ENCODE measurements at regions not wholly inside any gene's neighbourhood (a gene's known extent, or its start where the extent isn't known, plus 50 kb on each side); places are given as distances from the start of the nearest gene placed in this dataset.

DNA sequence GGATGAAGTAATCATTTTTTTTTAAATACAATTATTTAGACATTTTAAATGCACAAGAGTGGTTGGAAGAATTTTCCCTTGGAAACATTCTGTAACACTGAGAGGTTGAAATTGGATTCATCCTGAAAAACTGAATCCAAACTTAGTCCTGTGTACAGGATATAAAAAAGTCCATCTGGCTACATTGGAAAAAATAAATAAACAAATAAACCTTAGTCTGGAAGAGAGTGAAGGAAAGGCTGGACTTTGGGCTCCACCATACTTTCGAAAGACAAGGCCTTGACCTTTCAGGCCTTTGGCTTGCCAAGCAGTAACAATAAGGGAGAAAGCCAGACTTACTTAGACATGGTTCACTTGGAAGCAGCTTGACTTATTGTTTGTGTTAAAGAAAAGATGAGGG is 664.3 kb downstream of the TENT5A start:
- TF ChIP-seq, protein P1, sequence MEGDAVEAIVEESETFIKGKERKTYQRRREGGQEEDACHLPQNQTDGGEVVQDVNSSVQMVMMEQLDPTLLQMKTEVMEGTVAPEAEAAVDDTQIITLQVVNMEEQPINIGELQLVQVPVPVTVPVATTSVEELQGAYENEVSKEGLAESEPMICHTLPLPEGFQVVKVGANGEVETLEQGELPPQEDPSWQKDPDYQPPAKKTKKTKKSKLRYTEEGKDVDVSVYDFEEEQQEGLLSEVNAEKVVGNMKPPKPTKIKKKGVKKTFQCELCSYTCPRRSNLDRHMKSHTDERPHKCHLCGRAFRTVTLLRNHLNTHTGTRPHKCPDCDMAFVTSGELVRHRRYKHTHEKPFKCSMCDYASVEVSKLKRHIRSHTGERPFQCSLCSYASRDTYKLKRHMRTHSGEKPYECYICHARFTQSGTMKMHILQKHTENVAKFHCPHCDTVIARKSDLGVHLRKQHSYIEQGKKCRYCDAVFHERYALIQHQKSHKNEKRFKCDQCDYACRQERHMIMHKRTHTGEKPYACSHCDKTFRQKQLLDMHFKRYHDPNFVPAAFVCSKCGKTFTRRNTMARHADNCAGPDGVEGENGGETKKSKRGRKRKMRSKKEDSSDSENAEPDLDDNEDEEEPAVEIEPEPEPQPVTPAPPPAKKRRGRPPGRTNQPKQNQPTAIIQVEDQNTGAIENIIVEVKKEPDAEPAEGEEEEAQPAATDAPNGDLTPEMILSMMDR (conservative IDR thresholded peaks at IDR 0.05) = no peak
- TF ChIP-seq ZFX (IDR thresholded peaks at IDR 0.05) = no peak
